Panc1 (cell line): ENCODE measurements at regions not wholly inside any gene's neighbourhood (a gene's known extent, or its start where the extent isn't known, plus 50 kb on each side); places are given as distances from the start of the nearest gene placed in this dataset.

Source experiments
- POLR2AphosphoS5 ChIP-seq: IDR thresholded peaks from 2 replicates; pipeline ENCODE4 v1.6.1; 2012; ENCODE audit warnings: mild to moderate bottlenecking, low read depth, low read length, moderate library complexity
- TF ChIP-seq, protein P1 (sequence below): fragments of 450-650 bp; IDR thresholded peaks from 2 replicates; pipeline ENCODE4 v1.5.1; 2017; ENCODE audit warnings: mild to moderate bottlenecking

DNA sequence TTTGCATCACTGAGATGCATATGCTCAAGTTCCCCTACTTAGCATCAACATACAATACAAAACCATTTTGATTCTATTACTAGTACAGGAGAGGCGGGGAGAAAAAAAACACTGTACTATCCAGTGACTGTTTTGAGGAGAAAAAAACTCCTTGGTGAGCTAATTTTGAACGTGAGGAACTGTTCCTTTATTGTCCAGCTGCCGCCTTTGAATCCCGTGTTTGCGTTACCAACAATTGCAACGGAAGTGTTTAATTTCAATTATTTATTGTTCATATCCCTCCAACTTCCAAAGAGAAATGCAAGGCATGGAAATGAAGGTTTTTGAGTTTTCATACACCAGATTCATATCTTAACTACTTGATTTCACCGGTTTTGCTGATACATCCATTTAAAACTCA, 66.4 kb upstream of the ARHGAP21 start:
- TF ChIP-seq, protein P1, sequence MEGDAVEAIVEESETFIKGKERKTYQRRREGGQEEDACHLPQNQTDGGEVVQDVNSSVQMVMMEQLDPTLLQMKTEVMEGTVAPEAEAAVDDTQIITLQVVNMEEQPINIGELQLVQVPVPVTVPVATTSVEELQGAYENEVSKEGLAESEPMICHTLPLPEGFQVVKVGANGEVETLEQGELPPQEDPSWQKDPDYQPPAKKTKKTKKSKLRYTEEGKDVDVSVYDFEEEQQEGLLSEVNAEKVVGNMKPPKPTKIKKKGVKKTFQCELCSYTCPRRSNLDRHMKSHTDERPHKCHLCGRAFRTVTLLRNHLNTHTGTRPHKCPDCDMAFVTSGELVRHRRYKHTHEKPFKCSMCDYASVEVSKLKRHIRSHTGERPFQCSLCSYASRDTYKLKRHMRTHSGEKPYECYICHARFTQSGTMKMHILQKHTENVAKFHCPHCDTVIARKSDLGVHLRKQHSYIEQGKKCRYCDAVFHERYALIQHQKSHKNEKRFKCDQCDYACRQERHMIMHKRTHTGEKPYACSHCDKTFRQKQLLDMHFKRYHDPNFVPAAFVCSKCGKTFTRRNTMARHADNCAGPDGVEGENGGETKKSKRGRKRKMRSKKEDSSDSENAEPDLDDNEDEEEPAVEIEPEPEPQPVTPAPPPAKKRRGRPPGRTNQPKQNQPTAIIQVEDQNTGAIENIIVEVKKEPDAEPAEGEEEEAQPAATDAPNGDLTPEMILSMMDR = no peak
- no peak for TF ChIP-seq POLR2AphosphoS5
